ENCODE measurements at regions not wholly inside any gene's neighbourhood (a gene's known extent, or its start where the extent isn't known, plus 50 kb on each side); places are given as distances from the start of the nearest gene placed in this dataset.

DNA sequence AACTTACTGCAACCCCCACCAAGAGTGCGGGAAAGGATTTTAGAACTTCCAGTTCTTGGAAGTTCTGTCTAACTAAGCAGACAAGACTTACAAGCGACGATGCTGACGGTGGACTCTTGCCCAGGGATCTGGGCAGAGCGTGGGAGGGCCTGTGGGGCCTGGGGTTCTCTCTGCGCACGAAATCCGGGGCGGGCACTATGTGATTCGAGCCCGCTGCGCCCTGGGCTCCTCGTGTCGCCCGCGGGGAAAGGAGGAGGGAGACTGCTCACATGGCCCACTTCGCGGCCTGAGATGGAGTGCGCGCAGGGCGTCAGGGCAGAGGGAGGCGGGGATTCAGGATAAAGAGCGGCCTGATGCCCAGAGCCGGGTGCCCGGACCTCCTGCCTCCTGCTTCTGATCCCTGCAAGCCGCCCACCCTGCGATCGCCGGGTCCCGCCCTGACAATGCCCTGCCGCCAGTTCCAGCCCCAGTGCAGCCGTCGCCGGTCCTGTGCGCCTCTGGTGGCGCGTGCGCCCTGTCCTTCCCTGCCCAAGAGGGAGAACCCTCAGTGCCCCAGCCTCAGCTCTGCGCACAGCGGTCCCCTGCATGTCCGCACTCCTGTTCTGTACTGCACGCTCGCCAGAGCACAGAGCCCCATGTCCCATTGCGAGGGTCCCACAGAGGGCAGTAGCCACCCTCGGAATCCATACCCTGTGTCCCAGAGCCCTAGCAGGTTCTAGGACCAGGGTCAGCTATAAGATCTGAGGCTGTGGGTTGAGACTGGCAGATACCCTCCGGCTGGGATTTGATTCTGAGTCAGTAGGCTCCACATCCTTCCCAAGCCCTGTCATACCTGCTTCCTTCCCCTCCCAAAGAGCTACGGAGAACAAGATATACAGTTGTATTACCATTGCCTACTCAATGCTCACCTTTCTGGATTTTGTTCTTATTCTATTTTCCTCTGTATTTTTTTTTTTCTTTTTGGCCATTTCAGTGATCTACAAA is 99.4 kb upstream of the TMEM106B start:
- H3K27ac ChIP-seq = no peak overlapping the region
- TF ChIP-seq, protein P1, sequence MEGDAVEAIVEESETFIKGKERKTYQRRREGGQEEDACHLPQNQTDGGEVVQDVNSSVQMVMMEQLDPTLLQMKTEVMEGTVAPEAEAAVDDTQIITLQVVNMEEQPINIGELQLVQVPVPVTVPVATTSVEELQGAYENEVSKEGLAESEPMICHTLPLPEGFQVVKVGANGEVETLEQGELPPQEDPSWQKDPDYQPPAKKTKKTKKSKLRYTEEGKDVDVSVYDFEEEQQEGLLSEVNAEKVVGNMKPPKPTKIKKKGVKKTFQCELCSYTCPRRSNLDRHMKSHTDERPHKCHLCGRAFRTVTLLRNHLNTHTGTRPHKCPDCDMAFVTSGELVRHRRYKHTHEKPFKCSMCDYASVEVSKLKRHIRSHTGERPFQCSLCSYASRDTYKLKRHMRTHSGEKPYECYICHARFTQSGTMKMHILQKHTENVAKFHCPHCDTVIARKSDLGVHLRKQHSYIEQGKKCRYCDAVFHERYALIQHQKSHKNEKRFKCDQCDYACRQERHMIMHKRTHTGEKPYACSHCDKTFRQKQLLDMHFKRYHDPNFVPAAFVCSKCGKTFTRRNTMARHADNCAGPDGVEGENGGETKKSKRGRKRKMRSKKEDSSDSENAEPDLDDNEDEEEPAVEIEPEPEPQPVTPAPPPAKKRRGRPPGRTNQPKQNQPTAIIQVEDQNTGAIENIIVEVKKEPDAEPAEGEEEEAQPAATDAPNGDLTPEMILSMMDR (IDR thresholded peaks at IDR 0.05) = no peak
- peak overlapping the region; percentile 58 for H3K4me3 ChIP-seq
- no peak for DNase-seq (ENCODE audit: low spot score)

DNA sequence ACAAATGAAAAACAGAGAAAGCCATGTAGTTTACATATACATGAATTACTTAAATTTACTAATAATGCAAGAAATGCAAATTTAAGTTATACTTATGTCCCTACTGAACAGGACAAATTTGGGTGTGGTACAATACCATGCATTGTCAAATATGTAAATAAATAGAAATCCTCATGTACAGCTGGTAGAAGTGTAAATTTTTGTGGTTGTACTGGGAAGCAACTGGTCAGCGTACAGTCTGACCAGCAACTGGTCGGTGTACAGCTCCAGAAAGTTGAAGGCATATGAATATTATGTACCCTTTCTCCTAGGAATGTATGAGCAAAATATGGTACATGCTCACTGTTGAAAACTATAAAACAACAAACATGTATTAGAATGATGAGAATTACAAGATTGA is 93.9 kb upstream of the TMEM106B start:
- H3K27ac ChIP-seq = no peak overlapping the region
- DNase-seq (ENCODE audit: low spot score) = no peak
- no peak overlapping the region for H3K4me3 ChIP-seq
- TF ChIP-seq, protein P1 (IDR thresholded peaks at IDR 0.05) = no peak

DNA sequence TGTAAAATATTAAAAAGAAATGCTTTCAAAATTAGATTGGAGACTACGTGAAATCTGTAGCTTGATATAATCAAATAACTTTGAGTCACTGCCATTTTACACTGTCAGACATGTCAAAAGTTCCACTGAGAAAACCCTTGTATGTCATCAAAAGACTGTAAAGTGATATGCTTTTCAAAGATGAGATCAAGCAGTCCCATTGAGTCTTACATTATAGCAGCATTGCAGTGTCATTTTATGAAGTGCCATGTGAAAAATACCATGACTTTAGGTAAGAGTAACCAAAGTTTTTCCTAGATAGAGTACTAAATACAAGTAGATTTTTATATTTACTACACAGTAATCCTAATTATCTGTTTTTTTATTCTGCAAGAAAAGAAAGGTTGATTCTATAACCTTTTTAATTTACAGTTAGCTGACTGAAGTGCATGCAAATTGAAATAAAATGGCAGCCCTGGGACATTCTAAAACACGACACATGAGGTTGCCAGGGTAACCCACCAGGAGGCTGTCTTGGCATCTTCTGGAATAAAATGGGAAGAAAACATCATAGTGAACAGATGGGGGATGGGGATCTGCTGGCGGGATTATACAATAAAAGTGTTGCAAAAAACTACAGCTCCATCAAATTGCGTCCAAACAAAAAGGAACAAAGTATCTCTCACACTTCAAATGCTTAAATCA is 91.3 kb upstream of the TMEM106B start:
- Histone ChIP-seq H3K4me3 (no peak overlapping the region), H3K27ac (no peak overlapping the region)
- TF ChIP-seq, protein P1 (IDR thresholded peaks at IDR 0.05) = no peak
- no peak for DNase-seq (ENCODE audit: low spot score)

DNA sequence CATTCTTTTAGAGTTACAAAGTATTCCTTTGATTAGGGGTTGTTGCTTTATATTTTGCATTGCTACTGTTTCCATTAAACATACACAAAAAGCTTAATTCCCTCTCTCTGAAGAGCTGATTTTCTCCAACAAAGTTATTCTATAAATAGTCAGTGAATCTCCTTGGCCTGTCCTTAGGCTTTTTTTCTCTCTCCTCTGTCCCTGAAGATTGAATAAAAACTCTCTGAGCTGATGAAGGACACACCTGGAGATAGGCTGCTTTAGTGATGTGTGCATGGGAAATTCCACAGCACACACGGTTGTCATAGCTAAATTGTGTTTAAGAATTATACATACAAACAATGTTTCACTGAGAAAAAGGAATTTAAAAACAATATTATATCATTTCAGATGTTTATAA is 90.5 kb upstream of the TMEM106B start:
- DNase-seq (ENCODE audit: low spot score) = no peak
- Histone ChIP-seq H3K27ac (no peak overlapping the region), H3K4me3 (no peak overlapping the region)
- TF ChIP-seq, protein P1 (IDR thresholded peaks at IDR 0.05) = no peak

DNA sequence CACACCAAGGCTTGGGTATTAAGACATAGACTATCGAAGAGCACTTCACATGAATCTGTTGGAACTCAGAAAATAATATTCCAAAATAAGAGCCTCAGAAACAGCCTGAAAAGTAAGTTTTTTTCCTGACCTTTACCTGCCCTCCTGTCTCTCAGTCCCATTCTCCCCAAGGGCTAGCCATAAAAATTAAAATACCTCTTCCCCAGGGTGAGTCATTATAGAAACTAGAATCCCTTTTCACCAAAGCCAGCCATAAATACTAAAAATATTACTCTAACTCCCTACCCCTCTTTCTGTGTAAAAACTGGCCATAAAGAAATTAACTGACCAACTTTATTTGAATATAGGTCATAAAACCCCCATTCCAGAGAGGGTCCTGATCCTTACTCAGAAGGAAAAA is 87.9 kb upstream of the TMEM106B start:
- TF ChIP-seq, protein P1 (IDR thresholded peaks at IDR 0.05) = no peak
- no peak overlapping the region for H3K4me3 ChIP-seq
- no peak for DNase-seq (ENCODE audit: low spot score)
- H3K27ac ChIP-seq = no peak overlapping the region

DNA sequence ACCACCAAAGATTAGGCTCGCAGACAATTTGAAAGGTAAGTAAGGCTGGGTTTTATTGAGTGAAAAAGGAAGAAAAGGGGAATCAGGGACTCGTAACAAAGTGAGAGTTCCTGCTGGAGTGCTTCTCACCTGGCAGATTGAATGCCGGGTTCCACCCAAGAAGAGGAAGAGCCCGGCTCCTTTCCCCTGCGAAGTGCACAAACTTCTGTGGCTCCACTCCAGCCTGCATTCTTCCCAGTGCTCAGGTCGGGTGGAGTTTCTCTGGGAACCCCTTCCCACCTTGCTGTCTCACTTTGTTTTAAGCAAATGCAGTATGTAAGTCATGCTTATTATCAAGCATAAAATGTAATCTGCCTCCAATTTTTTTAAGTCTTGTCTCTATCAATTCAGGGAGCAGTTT is 87.1 kb upstream of the TMEM106B start:
- Histone ChIP-seq H3K27ac (no peak overlapping the region), H3K4me3 (no peak overlapping the region)
- no peak for DNase-seq (ENCODE audit: low spot score)
- TF ChIP-seq, protein P1 (IDR thresholded peaks at IDR 0.05) = no peak

Measured in coronary artery (tissue), 2 donors.